Natural killer cell (primary cell): ENCODE measurements at regions not wholly inside any gene's neighbourhood (a gene's known extent, or its start where the extent isn't known, plus 50 kb on each side); places are given as distances from the start of the nearest gene placed in this dataset.
"Not testable (repeated sequence)": the region's sequence is repeated elsewhere in the genome, so short reads cannot be mapped to it uniquely, and the experiment has no call there.

ENCODE experiments used
- ATAC-seq, 3 donors: fragments of 150-1000 bp in 2 of 3; fragments of 200-7000 bp in 1 of 3; cut with Tn5 transposase; 1 replicate in 1 of 3; 2 replicates in 2 of 3; pipeline ENCODE4 v1.10.0; 2021; ENCODE audit warnings: mild to moderate bottlenecking in 2 of 3, moderate library complexity in 2 of 3
- DNase-seq, 2 donors: peaks; one replicate each; pipeline versions ENCODE4 v3.0.0 to v3.0.0-alpha.2; 2013 to 2021; ENCODE audit warnings: mixed read lengths in 1 of 2
- H3K27ac ChIP-seq: one replicate; pipeline ENCODE4 v1.5.1; 2013; ENCODE audit warnings: mild to moderate bottlenecking, low read length
- H3K27me3 ChIP-seq: one replicate; pipeline ENCODE4 v1.6.1; 2013; ENCODE audit warnings: low read length; ENCODE audit not compliant: control insufficient read depth, insufficient read depth
- H3K36me3 ChIP-seq: one replicate; pipeline ENCODE4 v1.6.1; 2013; ENCODE audit warnings: low read length; ENCODE audit not compliant: control insufficient read depth, insufficient read depth
- H3K4me1 ChIP-seq: one replicate; pipeline ENCODE4 v1.6.1; 2013; ENCODE audit warnings: low read length; ENCODE audit not compliant: control insufficient read depth, insufficient read depth
- H3K4me3 ChIP-seq: one replicate; pipeline ENCODE4 v1.5.1; 2013; ENCODE audit warnings: low read length
- H3K9me3 ChIP-seq: one replicate; pipeline ENCODE4 v1.6.1; 2013; ENCODE audit warnings: low read length; ENCODE audit not compliant: control insufficient read depth, insufficient read depth
- H3K27ac Mint-ChIP-seq, 2 donors: one replicate each; pipeline ENCODE4 v1.8.0; 2022; ENCODE audit warnings: mild to moderate bottlenecking in 2 of 2, mixed read lengths in 2 of 2, moderate library complexity in 1 of 2
- H3K27me3 Mint-ChIP-seq, 2 donors: one replicate each; pipeline ENCODE4 v1.8.0; 2022; ENCODE audit warnings: low read depth in 2 of 2, mixed read lengths in 2 of 2
- H3K36me3 Mint-ChIP-seq: one replicate; pipeline ENCODE4 v1.8.0; 2022; ENCODE audit warnings: mixed read lengths
- H3K4me1 Mint-ChIP-seq, 2 donors: one replicate each; pipeline ENCODE4 v1.8.0; 2022; ENCODE audit warnings: mixed read lengths in 2 of 2
- H3K4me3 Mint-ChIP-seq: one replicate; pipeline ENCODE4 v1.8.0; 2022; ENCODE audit warnings: mild to moderate bottlenecking, moderate library complexity, mixed read lengths
- H3K9me3 Mint-ChIP-seq, 2 donors: one replicate each; pipeline ENCODE4 v1.8.0; 2022; ENCODE audit warnings: mixed read lengths in 2 of 2
- WGBS: methylation state at CpG from one replicate; pipeline ENCODE4 v1.1.7; 2013; ENCODE audit warnings: missing lambda C conversion rate; ENCODE audit not compliant: insufficient coverage; 5-methylcytosine and 5-hydroxymethylcytosine counted together
- intact Hi-C: fragments of 100-400 bp; cut with micrococcal nuclease; formaldehyde crosslinking; loops from one replicate; pipeline ENCODE4 v1.14.2; 2022
- TF ChIP-seq, protein P1 (sequence below): fragments of 200-600 bp; IDR thresholded peaks from one replicate; pipeline ENCODE4 v1.8.0; 2022; ENCODE audit warnings: antibody characterized with exemption

DNA sequence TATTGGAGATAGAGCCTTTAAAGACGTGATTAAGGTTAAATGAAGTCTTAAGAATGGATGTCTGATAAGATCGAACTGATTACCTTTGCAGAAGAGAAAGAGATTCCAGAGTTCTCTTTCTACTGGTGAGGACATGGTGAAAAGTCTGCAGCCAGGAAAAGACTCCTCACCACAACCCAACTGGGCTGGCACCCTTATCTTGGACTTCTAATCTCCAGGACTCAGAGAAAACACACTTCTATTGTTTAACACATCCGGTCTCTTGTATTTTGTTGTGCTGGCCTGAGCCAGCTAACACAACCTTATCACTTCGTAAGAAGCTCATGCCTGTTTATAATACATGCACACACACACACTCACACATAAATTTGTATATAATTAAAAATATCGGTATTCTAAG lies 489.1 kb downstream of the PRDM9 start:
- Histone ChIP-seq H3K27me3 (no peaks in the 10 kb centered on the region), H3K9me3 (no peaks in the 10 kb centered on the region), H3K4me1 (no peaks in the 10 kb centered on the region), H3K27ac (no peak overlapping the region), H3K4me3 (no peak overlapping the region), H3K36me3 (no peaks in the 10 kb centered on the region)
- Mint-ChIP-seq H3K36me3 (no peaks in the 10 kb centered on the region), H3K27me3 (no peaks in the 10 kb centered on the region), H3K9me3 (peaks cover 9 to 11% of the 10 kb centered on the region in 2 donors), H3K4me3 (no peak overlapping the region), H3K4me1 (no peaks in the 10 kb centered on the region), H3K27ac (no peak overlapping the region)
- 36% methylated on average over 3 of the region's 5 CpGs for WGBS
- TF ChIP-seq, protein P1, sequence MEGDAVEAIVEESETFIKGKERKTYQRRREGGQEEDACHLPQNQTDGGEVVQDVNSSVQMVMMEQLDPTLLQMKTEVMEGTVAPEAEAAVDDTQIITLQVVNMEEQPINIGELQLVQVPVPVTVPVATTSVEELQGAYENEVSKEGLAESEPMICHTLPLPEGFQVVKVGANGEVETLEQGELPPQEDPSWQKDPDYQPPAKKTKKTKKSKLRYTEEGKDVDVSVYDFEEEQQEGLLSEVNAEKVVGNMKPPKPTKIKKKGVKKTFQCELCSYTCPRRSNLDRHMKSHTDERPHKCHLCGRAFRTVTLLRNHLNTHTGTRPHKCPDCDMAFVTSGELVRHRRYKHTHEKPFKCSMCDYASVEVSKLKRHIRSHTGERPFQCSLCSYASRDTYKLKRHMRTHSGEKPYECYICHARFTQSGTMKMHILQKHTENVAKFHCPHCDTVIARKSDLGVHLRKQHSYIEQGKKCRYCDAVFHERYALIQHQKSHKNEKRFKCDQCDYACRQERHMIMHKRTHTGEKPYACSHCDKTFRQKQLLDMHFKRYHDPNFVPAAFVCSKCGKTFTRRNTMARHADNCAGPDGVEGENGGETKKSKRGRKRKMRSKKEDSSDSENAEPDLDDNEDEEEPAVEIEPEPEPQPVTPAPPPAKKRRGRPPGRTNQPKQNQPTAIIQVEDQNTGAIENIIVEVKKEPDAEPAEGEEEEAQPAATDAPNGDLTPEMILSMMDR, result no peak
- DNase-seq (no peak), ATAC-seq (no peak)
- intact Hi-C loops, result no loop called here

DNA sequence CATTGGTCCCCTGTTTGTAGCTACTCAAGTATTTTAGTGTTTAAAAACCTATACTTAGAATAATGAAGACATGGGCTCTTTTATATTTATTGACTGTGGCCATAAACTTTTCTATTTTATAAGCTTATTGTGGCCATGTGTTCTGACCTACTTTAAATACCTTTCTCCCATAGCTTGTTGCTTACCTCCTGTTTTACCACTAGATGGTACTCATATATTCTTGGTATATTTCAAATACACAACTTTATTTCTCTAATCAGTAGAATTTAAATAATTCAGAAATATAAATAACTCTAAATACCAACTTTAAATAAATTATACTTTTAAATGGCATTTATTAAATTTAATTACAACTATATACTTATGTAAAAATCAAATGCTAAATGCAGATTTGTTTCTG lies 498.0 kb downstream of the PRDM9 start:
- no peaks in the 10 kb centered on the region for H3K27me3 ChIP-seq
- TF ChIP-seq, protein P1, result no peak
- ATAC-seq, result no peak
- no peaks in the 10 kb centered on the region for H3K4me1 ChIP-seq
- no peaks in the 10 kb centered on the region for H3K27me3 Mint-ChIP-seq
- intact Hi-C loops, result no loop called here
- no peaks in the 10 kb centered on the region for H3K4me1 Mint-ChIP-seq
- no peak overlapping the region for H3K27ac ChIP-seq
- H3K36me3 Mint-ChIP-seq, result peaks cover 10% of the 10 kb centered on the region
- H3K4me3 ChIP-seq, result no peak overlapping the region
- no peak for DNase-seq
- H3K36me3 ChIP-seq, result no peaks in the 10 kb centered on the region
- H3K4me3 Mint-ChIP-seq, result no peak overlapping the region
- no peak overlapping the region for H3K27ac Mint-ChIP-seq
- peaks cover 1% of the 10 kb centered on the region for H3K9me3 ChIP-seq
- peaks cover 13 to 15% of the 10 kb centered on the region in 2 donors for H3K9me3 Mint-ChIP-seq

DNA sequence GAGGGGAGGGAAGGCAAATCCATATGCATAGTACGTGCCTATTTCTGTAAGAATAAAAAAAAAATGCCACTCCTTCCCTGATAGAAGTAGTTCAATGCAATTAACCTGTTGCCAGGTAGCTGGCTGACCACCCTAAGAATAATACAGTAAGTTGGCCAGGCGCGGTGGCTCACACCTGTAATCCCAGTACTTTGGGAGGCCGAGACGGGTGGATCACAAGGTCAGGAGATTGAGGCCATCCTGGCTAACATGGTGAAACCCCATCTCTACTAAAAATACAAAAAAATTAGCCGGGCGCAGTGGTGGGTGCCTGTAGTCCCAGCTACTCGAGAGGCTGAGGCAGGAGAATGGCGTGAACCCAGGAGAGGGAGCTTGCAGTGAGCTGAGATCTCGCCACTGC lies 510.3 kb downstream of the PRDM9 start:
- H3K27me3 ChIP-seq, H3K27me3 Mint-ChIP-seq, DNase-seq, H3K4me1 Mint-ChIP-seq, H3K9me3 ChIP-seq, ATAC-seq, H3K36me3 Mint-ChIP-seq, H3K27ac Mint-ChIP-seq, H3K36me3 ChIP-seq, H3K4me1 ChIP-seq, H3K27ac ChIP-seq, H3K4me3 Mint-ChIP-seq, intact Hi-C loops, H3K4me3 ChIP-seq: not testable (repeated sequence)
- H3K9me3 Mint-ChIP-seq, result peaks cover 10 to 19% of the 10 kb centered on the region in 2 donors
- 81% methylated on average over 6 of the region's 10 CpGs for WGBS

DNA sequence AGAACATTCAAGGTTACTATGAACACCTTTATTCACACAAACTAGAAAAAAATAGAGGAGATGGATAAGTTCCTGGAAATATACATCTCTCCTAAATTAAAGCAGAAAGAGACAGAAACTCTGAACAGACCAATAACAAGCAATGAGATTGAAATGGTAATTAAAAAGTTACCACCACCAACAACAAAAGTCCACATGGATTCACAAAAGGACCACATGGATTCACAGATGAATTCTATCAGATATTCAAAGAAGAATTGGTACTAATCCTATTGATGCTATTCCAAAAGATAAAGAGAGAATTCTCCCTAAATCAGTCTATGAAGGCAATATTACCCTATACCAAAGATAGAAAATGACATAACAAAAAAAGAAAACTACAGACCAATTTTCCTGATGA lies 518.9 kb downstream of the PRDM9 start:
- Histone ChIP-seq H3K27me3 (no peaks in the 10 kb centered on the region), H3K36me3 (no peaks in the 10 kb centered on the region), H3K9me3 (peaks cover 11% of the 10 kb centered on the region), H3K27ac (no peak overlapping the region), H3K4me1 (no peaks in the 10 kb centered on the region), H3K4me3 (no peak overlapping the region)
- H3K36me3 Mint-ChIP-seq, result peaks cover 36% of the 10 kb centered on the region
- intact Hi-C loops, result no loop called here
- H3K27ac Mint-ChIP-seq, result no peak overlapping the region
- peaks cover 17 to 30% of the 10 kb centered on the region in 2 donors for H3K9me3 Mint-ChIP-seq
- no peak for ATAC-seq
- H3K4me3 Mint-ChIP-seq, result no peak overlapping the region
- DNase-seq, result no peak
- H3K4me1 Mint-ChIP-seq, result no peaks in the 10 kb centered on the region
- H3K27me3 Mint-ChIP-seq, result no peaks in the 10 kb centered on the region
- TF ChIP-seq, protein P1, result no peak
